HG02571 (cell line): ENCODE measurements at regions not wholly inside any gene's neighbourhood (a gene's known extent, or its start where the extent isn't known, plus 50 kb on each side); places are given as distances from the start of the nearest gene placed in this dataset.

Experiments used
- ATAC-seq: cut with Tn5 transposase; IDR thresholded peaks from one replicate; pipeline ENCODE4 v1.9.1; 2021; ENCODE audit warnings: mild to moderate bottlenecking, moderate library complexity; ENCODE audit not compliant: unreplicated experiment

GRCh38 chr2:118791483-118791882, 56.0 kb downstream of the EN1 start:
- ATAC-seq: no peak

GRCh38 chr2:118786746-118787145, 60.7 kb downstream of the EN1 start:
- ATAC-seq: no peak

GRCh38 chr2:118784860-118785259, 62.6 kb downstream of the EN1 start:
- ATAC-seq: no peak

- no peak for ATAC-seq
These were observed 68.1 kb downstream of the EN1 start for GRCh38 chr2:118779362-118779761.

- no peak for ATAC-seq
These were observed 72.9 kb downstream of the EN1 start for GRCh38 chr2:118774458-118775133.

GRCh38 chr2:118773826-118774225, 73.6 kb downstream of the EN1 start:
- ATAC-seq: no peak

- ATAC-seq: no peak
These were observed 74.8 kb downstream of the EN1 start for GRCh38 chr2:118772487-118773200.

GRCh38 chr2:118769707-118770400, 77.6 kb downstream of the EN1 start:
- ATAC-seq: no peak

GRCh38 chr2:118766871-118767270, 80.6 kb downstream of the EN1 start:
- ATAC-seq: no peak

- ATAC-seq: no peak
These were observed 82.6 kb downstream of the EN1 start for GRCh38 chr2:118764855-118765254.

GRCh38 chr2:118763797-118764196, 83.7 kb downstream of the EN1 start:
- no peak for ATAC-seq

- ATAC-seq: no peak
These were observed 85.2 kb downstream of the EN1 start for GRCh38 chr2:118762290-118762689.

GRCh38 chr2:118761771-118762170, 85.7 kb downstream of the EN1 start:
- no peak for ATAC-seq

- ATAC-seq: no peak
These were observed 91.5 kb downstream of the EN1 start for GRCh38 chr2:118755901-118756300.

- no peak for ATAC-seq
These were observed 92.1 kb downstream of the EN1 start for GRCh38 chr2:118755384-118755783.

GRCh38 chr2:118752762-118753429, 94.6 kb downstream of the EN1 start:
- no peak for ATAC-seq

GRCh38 chr2:118750959-118751565, 96.4 kb downstream of the EN1 start:
- no peak for ATAC-seq

- no peak for ATAC-seq
These were observed 99.1 kb downstream of the EN1 start for GRCh38 chr2:118748245-118748885.

GRCh38 chr2:118747637-118748036, 99.8 kb downstream of the EN1 start:
- ATAC-seq: no peak

GRCh38 chr2:118747066-118747465, 100.4 kb downstream of the EN1 start:
- no peak for ATAC-seq
